GM19043 (cell line): ENCODE measurements at regions not wholly inside any gene's neighbourhood (a gene's known extent, or its start where the extent isn't known, plus 50 kb on each side); places are given as distances from the start of the nearest gene placed in this dataset.

ENCODE experiments used
- ATAC-seq: cut with Tn5 transposase; IDR thresholded peaks from one replicate; pipeline ENCODE4 v1.9.1; 2021; ENCODE audit warnings: low read depth; ENCODE audit not compliant: unreplicated experiment

DNA sequence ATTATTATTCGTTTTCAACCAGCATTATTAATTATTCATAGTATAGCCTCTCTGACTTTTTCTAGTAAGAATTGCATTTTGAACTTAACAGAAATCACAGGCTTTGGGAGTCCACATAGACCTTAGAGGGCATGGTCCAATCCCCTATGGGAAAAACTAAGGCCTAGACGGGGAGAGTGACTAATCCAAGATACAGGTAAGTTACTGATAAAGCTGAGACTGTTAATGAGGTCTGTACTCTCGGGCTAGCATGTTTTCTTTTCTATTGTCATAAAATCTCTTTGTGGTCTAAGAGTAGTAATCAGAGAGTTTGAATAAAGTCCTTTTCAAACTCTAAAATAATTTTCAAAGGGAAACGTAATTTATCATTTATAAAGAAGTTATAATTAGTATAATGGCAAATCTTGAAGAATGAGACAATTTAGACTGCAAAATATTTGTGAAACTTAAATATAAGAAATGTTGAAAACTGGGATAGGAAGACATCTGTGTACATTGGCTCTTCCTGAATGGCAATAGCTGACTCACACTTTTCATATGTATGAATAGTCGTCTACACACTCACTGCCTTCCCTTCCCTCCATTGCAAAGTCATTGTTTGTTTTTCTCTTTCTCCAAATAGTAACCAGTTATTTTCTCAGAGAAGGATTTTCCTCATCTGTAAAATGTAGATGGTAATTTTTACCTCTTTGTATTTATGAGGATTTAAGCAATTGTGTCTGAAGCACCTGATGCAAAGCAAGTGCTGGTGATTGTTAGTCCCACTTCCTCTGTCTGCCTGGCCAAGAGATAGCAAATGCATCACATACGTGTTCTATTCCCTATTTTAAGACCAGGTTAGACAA lies 207.9 kb upstream of the CD180 start:
- ATAC-seq: no peak

DNA sequence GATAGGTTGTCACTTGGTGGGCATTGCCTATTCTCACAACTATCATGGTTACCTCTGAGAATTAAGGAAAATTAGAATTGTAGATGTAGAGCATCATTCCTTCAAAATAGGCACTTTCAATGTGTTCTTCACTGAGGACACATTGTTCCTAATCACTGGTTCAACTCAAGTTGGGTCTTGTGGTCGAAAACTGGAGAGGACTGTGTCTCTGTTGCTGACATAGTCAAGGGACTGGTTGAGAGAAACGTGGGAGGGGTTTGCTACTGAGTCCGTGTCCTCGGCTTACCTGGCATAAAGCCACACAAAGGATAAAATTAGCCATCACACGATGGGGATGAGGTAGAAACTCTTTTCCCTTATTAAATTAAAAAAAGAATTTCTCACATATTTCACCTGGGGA lies 205.9 kb upstream of the CD180 start:
- ATAC-seq: no peak

DNA sequence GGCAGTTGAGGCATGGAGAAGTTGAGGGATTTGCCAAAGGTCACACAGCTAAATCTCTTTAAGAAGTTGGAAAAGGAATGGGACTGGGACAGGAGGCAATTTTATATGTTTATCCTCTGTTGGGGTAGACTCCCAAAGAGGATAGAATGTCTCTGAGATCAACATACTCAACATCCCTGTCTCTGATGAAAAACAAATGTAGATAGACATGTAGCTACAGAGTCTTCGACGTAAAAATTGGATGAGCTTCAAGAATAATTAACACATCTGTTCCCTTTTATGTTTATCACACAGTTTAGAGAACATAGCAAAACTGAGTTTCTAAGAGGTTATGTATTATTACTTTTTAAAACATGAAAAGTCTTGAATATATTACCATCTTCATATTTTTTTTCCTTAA lies 204.6 kb upstream of the CD180 start:
- ATAC-seq: no peak

DNA sequence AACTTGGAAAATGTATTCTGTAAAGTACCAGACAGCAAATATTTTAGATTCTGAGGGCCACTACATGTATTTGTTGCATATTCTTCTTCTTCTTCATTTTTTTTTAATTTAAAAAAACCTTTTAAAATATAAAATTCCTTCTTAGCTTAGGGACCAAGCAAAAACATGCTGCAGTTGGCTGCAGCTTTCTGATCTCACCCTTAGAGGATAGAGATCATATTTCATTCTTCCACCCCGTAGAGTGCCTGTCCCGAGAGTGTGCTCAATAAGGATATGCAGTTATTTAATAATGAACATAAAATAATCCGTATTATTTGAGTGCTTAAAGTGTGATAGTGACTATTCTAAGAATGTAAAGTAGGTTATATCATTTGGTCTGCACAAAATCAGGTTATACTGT lies 204.2 kb upstream of the CD180 start:
- ATAC-seq: no peak

DNA sequence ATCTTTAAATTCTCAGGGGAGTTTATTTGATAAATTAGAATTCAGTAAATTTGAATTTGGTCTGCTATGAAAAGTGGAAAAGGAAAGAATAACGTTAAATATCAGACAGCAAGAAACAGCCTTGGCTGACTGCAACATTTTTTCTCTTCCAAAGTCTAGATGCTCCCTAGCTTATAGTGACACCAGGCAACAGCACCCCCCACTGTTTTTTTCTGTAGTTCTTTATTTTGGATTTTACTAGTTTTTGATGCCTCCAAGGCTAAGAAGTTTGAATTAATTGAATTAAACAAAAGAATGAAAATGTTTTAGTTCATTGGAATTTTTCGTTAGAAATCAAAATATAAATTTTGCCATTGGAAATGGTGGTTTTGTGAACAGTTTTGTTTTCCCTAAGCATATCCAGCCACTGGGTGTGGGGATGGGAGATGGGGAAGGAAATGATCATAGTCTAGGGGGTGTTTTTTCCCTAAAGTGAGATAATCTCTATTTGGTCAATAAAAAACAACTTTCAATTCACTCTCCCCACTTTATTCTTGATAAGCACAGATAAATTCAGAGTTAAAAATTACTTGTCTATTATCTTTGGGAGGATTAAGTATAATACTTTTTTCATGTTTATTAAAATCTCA lies 199.3 kb upstream of the CD180 start:
- ATAC-seq: no peak

DNA sequence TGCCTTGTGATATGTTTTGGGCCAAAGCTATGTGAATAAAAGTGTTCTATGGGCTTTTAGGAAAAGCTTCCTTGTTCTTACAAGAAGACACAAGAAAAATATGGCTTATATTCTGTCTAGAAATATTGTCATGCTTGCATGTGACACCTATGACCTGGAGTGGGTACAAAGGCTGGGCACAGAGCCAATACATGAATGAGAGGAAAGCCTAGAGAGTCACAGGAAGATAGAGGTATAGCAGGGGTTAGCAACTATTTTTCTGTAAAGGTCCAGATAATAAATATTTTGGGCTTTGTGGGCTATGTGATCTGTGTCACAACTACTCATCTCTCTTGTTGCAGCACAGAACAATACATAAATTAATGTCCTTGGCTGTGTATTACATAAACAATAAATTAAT lies 196.6 kb upstream of the CD180 start:
- ATAC-seq: no peak

DNA sequence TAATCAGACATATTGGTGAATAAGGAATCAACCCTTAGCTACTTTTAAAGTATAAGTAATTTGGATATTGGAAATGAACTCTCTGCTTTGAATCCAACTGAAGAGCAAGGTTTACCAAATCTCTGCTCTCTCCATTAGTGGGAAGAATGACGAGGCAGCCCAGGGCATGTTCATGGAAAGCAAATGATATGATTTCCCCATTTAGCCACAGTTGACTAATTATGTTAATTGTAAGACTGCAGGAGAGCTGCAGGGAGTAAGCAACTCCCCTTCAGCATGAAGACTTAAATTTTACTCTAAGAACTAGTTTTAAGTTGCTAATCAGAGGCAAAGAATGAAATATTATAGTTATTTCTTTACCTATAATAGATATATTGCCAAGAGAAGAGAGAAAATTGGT lies 194.3 kb upstream of the CD180 start:
- ATAC-seq: no peak

DNA sequence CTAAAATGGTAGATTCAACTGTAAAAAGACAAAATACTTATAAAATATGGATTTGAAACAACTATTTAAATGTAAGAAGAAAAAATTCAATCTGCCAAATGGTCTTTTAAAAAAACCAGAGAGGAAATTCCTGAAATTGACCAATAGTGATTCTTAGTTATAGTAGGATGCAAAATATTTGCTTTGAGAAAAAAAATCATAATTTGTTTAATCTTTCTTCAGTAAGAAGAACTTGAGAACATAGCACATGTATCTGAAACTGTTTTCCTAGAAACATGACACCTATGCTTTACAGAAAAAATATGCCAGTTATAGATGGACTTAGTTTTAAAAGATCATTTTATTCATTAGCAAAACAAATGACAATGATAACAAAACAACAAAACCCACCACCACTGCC lies 186.9 kb upstream of the CD180 start:
- ATAC-seq: no peak

DNA sequence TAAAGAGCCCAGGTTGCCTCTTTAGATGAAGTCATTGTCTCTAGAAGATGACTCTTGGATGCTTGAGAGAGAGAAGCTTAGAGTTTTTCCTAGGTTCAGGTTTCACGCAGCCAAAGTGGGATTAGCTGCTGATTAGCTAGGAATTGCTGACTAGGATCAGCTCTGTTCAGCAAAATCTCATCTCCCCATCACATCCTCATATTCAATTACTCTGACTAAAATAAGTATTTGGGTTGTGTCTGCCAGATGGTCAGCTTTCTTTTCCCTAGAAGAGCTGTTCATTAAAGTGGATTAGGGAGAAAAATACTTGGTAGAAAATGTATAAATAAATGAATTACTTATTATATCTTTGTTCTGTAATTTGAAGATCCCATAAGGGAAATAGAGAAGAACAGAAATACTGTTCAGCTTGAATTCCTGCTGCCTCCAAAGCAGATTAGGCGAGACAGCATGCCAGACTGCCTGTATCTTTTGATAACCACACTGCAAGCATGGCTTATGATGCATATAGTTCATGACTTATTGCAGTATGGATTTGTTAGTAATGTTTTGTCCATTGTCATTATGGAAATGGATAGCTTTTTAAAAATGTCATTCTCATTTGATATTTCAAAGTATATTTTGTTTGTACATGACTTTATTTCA lies 184.8 kb upstream of the CD180 start:
- no peak for ATAC-seq

DNA sequence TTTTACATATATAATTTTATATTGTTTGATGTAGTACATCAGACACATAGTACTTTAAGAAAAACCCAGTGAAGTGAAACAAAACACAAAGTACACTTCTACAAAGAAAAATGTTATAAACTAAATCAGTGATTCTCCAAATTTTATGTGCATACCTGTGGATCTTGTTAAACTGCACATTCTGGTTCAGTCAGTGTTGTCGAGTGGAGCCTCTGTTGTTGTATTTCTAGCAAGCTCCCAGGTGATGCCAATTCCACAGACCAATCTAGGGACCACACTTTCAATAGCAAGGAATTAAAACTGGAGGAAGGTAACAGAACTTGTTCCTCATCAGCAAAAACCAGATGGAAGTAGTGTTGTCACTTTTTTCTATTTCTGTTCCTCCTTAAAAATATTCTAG lies 183.8 kb upstream of the CD180 start:
- no peak for ATAC-seq

DNA sequence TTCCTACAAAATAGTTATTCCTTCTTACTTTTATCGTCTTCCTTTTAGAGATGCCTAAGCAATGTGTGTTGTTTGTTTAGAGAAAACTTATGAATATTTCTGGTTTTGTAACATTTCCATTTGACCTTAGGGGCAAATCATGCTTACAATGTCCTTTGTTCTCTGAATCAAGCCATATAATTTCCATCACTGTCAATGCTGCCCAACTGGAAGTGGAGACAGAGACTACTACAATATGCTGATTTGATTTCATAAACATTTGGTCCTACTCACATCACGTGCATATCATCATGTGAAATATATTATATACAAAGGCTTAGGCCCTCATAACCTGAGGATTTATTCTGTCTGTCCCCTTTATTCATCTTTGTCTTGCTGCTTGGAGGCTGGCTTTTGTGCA lies 183.2 kb upstream of the CD180 start:
- ATAC-seq: no peak

DNA sequence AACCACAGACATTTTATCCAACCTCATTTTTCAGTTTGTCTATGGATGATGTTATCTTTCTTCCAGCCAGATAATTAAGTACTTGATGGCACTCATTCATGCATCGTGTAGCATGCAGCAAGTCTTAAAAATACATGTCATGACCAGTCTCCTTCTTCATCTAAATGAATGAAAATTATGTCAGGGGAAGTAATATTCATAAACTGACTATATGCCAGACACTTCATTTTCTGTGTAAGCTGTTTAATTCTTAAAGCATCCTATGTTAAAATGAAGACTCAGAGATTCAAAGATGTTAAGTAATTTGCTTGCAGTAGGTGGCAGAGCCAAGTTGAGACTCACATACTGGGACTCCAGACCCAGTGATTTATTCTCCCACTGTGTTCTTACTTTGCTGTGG lies 181.7 kb upstream of the CD180 start:
- ATAC-seq: no peak

DNA sequence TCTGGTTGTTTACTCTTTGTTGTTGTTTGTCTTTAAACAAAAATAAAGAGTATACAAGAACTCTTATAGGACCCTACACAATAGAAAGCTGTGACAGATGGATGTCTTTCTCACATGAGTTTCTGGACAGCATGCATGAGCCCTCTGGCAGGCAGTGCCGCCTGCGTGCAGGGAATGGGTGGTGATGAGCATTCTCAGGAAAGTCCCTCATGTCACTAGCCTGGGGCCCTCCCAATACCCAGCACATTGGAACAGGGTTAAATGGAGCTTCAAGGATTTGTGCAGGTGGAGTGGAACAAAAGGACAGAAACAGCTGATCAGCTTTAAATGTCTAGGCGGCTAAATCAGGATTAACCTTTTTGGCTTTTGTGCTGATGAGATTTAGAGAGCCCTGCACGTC lies 181.0 kb upstream of the CD180 start:
- ATAC-seq: no peak

DNA sequence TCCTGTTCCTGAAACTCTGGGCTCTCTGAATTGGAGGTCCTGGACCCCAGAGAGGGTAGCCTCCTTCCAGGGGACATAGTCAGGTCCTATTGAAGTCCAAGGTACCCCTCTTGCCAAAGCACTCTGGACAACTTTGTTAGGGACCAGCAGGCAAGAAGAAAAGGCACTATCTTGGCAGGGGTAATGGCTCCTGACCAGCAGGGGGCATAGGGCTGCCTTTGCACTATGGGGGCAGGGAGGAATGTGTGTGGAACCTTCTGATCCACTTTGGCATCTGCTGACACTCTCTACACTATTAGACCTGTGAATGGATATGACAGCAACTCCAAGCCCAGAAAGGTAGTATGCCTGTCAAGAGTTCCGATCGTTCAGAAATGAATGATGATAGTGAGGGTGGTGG lies 179.0 kb upstream of the CD180 start:
- no peak for ATAC-seq

DNA sequence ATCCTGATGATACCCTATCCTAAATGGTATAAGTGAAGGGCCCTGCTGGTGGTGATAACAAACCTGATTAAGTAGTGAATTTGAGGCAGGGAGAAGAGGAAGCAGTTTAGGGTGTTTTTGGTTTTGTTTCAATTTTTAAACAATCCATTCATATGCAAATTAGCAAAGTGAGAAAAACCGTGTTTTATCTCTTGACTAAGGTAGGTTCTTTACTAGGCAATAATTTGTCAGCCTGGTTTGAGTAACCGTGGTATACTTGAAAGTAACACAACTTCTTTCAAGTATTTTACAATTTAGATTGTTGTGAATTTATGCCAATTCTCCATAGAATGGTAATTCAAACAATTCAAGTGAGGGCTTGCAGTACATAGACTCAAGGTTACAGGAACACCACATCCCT lies 177.8 kb upstream of the CD180 start:
- no peak for ATAC-seq

DNA sequence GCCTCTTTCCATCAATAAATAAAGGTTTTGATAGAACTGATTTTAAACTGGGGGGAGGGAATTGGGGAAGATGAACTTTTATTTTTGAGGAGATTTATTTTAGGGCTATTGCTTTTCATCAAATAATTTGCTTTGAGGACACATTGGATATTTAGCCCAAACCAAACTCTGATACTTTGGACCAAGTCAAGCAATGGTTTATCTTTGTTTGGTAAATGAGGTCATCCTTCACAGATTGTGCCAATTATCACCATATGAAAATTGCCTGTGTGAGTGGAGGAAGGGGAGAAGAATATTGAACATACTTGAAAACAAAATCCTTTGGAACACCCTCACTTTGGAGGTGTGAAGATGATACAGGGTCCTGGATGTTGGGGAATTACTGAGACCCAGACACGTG lies 176.9 kb upstream of the CD180 start:
- no peak for ATAC-seq

DNA sequence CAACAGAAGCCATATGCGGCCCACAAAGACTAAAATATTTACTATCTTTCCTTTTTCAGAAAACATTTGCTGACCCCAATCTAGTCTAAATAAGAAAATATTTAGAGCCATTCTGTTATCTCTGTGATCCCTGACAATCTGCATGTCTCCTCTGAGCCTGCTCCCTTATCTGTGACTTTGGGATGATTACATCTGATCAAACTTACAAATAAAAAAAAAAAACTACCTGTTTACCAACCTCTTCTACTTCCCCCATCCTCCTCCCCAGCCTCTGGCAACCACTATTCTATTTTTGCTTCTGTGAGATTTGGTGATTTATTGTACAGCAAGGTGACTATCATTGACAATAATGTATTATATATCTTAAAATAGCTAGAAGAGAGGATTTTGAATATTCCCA lies 176.3 kb upstream of the CD180 start:
- ATAC-seq: no peak

DNA sequence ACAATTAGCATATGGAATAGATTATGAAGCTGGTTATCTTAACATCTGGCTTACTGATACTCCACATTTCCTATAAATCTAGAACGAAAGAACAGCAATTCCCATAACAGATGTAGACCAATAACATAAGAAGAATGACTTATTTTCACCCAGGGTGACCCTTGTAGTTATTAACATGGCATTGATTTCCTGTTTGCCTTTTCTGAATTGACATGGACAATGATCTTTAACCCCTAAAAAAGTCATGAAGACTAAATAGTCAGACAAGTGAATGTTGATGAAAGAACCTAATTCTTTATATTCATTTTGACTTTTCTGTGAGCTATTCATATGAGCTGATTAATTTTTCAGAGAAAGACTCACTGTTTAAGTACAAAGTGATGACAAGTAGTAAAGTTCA lies 175.3 kb upstream of the CD180 start:
- no peak for ATAC-seq

DNA sequence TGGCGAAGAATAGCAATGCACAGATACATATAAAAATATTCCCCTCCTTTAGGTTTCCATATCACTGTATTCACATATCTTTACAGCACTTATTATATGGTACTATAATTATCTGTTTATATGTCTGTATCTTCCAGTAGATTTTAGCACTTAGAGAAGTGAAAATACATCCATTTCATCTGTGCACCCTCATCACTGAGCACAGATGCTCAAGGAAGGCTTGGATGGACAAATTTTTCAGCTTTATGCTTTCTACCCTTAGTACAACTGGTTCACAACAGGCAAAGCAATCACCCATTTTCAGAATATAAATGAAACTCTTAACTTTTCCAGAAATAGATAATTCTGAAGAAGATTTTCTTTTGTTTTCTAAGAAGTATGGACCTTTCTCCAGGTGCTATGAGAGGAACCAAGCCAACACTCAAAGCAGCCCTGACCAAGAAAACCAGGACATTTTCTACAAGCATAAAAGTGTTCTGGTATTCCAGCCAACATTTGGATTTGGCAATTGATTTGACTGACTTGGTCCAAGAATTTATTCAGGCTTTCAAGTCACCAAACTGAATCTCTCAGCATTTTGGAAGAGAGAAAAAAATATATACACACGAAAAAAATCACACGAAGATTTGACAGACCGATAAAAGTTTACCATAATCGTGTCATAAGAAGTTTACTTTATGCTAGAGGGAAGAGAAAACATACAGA lies 170.2 kb upstream of the CD180 start:
- ATAC-seq: no peak

DNA sequence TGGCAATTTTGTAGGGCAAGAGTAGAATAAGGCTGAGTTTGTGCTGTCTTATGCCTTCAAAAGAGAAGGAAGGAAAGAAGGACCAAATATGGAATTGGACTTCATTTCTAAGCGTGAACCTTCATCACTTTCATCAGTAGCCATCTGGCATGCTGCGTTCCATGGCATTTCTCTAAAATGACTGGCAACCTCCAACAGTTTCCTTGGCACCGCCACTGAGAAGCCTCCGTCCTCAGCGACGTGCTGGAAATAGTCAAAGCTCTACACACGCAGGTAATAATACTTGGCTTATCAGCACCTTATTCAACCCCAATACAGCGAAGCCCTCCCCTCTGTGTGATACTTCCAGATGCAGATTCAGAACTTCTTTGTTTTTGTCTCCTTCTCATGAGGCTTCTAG lies 169.7 kb upstream of the CD180 start:
- no peak for ATAC-seq

DNA sequence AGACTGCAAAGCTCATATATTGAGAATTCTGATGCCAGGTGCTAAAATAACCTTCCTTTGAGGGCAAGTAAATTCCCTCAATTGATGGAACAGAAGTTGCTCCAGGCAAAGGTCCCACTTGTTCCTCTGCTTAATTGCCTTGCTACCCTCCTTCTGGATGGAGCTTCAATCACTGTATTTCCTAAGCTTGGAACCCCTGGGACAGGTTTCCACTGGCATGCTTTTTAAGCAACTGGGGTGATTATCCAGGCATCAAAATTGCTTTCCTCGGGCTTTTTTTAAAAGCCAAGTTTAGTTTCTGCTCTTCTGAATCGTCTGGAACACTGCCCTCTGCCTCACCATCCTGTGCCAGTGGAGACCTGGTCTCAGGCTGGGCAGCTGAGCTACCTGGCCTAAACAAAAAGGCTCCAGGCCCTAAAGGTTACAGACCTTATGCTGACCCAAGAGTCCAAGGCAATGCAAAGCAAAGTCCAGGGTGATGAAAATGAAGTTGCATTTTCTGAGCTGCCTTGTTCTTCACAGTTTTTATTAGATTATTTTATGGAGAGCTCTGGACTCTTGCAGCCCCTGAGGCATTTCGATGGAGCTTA lies 167.9 kb upstream of the CD180 start:
- no peak for ATAC-seq
